GM18858 (cell line): ENCODE measurements at regions not wholly inside any gene's neighbourhood (a gene's known extent, or its start where the extent isn't known, plus 50 kb on each side); places are given as distances from the start of the nearest gene placed in this dataset.

ENCODE experiments used
- ATAC-seq: cut with Tn5 transposase; IDR thresholded peaks from one replicate; pipeline ENCODE4 v1.9.1; 2021; ENCODE audit not compliant: unreplicated experiment

DNA sequence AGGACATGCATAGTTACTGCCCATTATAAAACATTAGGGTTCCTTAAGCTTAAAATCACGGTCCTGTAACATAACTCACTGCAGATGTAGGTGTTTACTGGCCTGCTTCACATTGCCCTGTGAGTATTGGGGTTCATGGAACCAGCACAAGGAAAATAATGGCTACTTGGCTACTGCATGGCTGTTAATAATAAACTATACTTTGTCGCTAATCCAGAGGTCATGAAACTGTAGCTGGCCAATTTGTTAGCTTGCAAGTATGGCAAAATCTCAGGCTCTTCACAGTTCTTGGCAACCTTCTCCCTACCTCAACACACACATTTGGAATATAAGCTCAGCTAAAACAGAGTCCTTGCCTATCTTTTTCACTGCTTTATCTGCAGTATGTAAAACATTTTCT lies 274.0 kb upstream of the NR5A2 start:
- ATAC-seq = no peak

DNA sequence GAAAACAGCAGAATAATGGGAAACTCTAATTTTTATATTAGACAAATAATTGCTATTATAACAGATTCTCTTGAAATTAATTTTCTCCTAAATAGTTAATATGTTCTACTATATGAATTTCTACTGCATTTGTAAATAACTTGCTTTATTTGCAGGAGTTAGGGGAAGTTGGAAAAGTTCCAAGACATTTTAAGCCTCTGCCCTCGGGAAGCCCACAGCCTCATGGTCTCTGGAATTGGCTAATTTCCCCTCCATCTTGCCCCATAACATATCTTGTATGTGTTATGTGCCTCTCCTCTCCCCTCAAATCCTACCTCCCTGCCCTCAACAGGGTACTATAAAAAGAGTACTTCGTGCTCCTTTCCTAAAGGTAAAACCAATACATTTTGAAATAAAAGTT lies 271.4 kb upstream of the NR5A2 start:
- no peak for ATAC-seq

DNA sequence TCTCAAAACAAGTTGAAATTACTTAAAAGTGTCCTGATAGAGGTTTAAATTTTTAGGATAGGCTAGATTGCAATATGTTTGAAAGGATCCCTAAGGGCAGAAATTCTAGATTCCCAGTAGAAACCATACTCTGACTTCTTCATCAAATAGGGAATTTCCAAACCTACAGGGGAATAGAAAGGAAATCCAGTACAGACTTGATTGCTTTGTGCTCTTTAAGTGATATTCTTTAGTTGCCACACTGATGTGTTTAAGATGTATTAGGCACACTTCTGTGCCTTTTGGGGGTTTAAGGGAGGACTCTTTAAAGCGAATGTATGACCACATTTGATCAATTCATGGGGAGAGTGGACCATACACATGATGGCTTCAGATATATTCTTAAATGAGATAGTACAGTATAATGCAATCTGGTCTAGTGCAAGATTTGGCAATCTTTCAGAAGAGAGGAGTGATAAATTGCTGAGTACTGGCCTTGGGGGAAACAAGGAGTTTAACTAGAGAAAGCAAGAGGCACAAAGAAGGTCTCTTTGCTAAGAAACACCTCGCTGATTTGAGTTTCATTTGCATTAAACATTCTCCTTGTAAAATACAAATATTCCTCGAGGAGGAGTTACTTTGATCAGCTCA lies 268.8 kb upstream of the NR5A2 start:
- ATAC-seq = no peak

DNA sequence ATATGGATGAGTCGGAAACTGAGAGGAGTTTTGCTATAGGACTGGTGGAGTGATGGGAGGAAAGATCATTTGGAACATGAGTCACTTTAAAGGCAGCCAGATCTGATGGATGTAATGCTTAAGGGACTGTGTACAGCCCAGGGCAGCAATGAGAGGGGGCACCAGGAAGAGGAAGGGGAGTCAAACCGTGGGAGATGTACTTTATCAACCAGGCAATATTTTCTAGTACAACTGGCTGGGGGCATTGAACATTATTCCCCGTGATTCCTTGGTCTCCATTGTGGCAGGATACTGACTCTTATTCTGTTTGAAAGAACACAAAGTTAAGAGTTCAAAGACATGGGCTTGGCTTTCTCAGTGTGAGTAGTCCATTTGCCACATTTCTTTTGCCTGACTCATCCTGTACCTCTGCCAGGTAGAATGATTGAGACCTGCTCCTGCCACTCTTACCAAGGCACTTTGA lies 268.2 kb upstream of the NR5A2 start:
- ATAC-seq = no peak

DNA sequence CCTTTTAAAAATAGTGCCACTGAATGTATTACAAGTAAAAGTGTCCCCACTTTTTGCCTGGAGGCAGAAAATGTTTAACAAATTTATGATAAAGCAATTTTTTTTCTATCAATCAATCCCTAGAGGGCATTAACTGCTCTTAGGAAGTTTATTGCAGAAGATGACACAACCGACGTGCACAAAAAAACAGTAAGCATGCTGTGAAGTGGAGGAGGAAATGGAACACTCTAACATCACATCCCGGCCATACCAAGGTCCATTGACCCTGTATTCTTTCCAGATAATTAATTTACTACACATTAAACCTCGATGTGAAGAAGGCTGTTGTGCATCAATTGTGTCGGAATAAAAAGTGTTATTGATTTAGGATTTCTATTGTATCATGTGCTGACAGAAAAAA lies 264.9 kb upstream of the NR5A2 start:
- ATAC-seq = no peak

DNA sequence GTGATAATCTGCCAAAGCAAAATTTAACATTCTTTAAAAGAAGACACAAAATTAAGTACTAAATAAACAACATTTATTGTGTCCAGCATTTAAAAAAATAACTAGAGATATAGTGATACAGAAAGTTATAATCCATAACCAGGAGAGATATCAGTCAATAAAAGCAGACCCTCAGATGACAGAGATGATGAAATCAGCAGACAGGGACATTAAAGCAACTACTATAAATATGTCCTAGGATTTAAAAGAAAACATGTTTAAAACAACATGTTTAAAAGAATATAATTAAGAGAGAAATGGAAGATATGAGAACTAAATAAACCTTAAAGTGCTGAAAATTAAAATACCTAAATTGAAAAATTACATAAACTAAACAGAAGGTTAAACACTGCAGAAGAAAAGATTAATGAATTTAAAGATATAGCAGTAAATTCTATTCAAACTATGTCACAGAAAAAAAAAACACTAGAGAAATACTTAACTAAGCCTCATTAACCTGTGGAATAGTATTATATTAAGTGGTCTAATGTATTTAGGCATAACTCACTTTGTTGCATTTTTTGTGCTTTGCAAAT lies 261.2 kb upstream of the NR5A2 start:
- ATAC-seq = no peak

DNA sequence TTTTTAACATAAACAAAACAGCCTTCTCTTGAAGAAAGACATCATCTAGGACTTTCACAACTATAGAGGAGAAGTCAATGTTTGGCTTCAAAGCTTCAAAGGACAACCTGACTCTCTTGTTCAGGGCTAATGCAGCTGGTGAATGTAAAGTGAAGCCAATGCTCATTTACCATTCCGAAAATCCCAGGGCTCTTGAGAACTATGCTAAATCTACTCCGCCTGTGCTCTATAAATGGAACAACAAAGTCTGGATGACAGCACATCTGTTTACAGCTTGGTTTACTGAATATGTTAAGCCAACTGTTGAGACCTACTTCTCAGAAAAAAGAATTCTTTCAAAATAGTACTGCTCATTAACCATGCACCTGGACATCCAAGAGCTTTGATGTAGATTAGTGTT lies 259.8 kb upstream of the NR5A2 start:
- no peak for ATAC-seq

DNA sequence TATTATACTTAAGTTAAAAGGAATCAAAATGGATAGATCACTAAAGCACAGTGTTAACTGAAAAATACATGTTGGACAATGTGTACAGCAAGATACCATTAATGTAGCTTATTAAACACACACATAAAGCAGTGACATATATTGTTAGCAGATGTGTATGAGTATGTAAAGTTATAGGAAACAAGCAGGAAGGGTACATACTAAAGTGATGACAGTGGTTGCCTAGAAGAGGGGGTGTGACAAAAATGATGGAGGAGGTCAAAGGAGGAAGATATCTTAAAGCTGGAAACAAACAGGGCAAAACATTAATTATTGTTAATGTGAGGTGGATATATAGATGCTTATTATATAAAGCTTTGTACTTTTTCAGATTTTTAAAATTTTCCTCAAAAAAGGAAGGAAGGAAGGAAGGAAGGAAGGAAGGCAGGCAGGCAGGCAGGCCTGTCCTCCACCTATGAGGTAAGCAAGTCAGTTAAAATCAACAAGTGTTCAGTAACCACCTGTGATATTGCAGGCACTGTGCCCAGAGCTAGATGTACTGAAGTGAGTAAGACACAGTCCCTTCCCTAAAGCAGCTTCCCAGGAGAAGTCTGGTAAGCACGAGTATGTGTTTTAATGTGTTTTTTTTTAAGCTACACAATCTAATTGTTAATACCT lies 252.9 kb upstream of the NR5A2 start:
- ATAC-seq = no peak

DNA sequence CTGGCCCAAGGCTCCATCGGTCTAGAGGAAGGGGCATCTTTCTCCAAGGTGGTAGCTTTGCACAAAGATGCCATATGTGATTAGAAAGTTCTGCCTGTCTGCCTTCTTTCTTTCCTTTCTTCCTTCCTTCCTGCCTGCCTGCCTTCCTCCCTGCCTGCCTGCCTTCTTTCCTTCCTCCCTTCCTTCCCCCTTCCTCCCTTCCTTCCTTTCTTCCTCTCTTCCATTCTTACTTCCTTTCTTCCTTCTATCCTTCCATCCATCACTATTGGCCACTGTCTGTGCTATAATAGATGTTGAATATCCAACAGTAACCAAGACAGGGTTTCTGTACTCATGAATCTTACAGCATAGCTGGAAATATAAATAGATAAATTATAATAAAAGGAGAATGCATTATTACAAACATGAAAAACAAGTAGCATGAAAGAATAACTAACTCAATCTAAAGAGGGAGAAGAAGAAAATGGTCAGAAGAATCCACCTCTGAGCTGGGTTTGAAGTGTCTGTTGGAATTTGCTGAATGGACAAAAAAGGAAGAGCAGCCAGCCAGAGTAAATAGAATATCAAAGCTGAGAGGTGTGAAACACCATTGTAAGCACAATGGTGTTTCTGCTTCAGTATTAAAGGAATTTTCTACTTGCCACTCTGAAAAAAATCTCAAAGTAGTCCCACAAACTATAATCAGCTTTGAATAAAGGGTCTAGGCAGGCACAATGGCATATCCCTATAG lies 250.6 kb upstream of the NR5A2 start:
- ATAC-seq = no peak

DNA sequence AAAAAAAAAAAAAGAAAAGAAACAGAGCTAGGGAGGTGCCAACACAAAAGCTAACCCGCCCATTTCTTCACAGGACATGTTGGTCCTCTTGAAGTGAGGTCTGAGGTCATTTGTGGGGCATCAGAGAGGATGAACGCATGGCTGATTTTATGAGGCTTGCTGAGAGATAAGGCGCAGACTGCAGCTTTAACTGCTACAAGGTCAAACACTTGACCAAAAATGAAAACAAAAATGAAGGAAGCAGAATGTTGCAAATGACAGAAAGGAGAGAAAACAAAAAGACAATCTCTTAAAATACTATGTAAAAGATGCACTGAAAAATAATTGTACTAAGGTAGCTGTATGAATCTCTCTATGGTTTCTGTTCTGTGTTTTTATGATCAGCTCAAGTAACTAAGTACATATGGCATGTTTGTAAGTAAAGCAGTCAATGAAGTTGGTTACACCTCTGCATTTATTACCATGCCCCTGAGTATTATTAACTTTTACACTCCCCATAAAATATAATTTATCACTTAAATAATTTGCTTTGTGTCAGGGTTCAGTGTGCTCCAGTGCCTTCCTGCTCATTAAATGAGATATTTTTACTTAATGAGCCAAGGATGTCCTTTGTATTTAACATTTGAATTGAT lies 249.1 kb upstream of the NR5A2 start:
- ATAC-seq = no peak

DNA sequence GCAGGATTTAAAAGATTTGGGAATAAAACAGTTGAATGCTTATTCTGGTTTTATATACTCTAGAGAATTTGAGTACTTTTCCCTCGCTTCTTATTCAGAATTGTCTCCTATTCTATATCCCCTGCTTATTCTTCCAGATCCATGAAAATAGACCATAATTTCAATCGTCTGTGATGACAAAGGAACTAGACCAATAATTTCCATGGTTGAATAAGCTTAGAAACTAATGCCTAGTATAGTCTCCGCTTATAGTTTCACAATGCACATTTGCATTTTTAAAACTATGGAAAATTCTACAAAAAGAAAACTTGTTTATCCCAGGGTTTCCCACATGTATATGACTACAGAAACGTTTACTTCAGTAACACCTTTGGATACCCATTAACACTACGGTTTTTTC lies 247.4 kb upstream of the NR5A2 start:
- no peak for ATAC-seq

DNA sequence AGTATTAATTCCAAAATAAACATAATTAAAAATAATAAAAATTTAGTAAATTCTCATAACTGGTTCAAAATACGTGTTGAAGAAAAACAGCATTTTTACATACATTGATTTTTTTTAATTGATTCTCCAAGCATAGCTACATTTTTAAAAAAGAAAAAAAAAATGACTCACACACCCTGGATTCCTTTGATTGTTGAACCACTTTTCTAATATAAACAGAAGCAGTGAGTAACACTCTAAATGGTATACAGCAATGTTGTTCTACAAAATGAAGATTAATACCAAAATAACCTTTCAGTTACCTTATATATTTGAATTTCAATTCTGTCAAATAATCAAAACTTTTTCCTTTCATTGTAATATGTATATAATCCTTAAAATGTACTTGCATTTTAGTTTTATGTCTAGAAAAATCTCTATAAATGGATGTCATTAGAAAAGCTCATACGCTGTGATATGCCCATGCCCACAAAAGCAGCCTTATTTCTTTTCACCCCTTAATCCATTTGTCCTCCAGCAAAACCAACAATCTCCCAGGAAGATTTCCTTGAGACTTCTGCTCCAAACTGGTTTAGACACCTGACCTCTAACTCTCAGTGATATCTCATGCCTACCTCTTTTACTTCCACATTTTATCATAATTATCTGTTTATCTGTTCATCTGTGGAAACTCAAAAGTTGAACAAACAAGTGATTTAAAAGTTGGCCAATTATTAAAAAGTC lies 246.4 kb upstream of the NR5A2 start:
- ATAC-seq = no peak

DNA sequence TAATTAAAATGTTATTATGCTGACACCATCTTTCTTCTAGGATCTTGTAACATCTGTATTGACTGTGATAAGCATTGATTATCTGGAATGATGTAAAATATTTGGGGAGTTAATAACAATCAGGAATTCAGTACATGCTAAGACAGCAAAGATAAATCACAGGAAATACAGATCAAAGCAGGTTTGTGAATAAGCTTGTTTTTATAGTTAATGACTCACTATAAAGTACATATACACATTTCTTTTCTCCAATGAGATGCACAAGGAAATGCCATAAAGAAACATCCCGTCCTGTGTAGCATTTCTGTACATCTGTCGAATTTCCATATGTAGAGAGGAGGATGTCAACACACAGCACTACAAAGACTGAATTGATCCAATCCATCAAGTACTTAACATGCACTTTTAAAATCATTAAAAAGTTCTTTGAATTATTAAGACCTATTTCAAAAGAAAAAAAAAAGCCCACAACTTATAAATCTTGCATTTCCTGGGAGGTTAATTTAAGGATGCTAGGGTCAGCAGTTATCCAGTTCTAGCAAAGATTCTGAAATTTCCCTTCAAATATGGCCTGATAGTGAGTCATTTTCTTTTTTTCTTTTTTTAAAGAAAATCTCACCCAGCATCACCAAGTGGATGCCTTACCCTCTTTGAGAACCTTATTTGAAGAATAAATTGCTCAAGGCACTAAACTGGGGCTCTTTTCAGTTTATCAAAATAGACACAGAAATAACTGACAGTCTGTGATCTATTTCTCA lies 243.2 kb upstream of the NR5A2 start:
- no peak for ATAC-seq

DNA sequence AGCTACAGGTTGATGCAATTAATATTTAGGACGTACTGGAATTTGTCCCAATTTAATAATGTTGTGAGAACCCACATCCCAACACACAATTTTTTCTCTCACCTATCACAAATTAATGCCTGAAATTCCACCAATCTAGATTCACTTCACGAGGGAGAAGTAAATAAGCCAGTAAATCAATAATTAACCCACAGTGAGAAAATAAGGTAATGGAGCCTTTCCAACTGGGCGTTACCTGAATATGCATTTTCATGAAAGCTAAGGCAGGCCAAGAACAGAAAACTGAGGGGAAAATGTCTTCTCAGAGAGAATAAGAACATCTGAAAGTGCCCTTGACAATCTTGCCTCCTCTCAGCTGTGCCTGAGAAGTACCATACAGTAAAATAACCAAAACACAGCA lies 240.8 kb upstream of the NR5A2 start:
- ATAC-seq = no peak

DNA sequence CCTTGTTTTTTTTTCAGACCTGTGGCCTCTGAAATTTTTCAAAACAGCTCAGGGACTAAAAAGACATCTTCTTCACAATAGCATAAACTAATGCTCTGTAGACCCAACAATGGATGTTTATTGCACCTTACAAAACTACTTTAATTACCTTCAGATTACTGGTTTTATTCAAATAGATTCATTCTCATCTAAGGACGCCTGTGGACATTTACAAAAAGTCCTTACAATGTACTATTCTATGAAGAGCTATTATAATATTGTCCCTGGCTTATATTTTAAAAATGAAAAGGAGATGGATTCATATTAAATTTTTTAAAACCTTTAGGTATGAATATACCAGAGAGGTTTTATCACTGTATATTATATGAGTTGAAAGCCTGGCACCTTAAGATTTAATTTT lies 238.4 kb upstream of the NR5A2 start:
- no peak for ATAC-seq

DNA sequence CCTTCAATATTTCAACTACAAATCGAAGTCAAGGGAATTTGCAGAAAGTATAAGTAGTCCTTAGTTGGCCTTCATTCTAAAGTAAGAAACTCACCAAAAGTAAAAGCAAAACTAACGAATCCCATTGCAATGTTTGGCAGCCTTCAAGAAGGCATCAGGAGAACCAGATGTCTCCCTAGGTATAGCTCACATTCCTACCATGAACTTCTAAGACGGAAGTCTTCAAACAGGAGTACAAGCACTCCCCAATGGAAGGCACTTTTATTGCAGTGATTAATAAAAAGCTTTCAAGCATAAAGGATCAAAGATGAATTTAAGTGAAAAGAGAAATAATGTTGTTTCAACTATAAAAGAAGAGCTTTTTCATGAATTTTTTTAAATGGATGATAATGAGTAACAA lies 236.0 kb upstream of the NR5A2 start:
- ATAC-seq = no peak

DNA sequence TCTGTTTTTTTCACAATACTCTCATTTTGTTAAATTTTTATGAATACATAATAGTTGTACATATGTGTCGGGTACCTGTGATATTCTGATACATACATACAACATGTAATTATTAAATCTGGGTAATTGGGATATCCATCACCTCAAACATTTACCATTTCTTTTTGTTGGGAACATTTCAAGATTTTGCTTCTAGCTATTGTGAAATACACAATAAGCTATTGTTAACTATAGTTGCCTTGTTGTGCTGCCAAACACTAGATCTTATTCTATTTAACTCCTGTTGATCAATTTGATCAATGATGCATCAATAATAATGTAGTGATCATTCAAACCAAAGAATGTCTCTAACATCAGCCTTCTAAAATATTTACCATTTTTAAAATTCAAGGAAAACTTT lies 234.6 kb upstream of the NR5A2 start:
- ATAC-seq = no peak

DNA sequence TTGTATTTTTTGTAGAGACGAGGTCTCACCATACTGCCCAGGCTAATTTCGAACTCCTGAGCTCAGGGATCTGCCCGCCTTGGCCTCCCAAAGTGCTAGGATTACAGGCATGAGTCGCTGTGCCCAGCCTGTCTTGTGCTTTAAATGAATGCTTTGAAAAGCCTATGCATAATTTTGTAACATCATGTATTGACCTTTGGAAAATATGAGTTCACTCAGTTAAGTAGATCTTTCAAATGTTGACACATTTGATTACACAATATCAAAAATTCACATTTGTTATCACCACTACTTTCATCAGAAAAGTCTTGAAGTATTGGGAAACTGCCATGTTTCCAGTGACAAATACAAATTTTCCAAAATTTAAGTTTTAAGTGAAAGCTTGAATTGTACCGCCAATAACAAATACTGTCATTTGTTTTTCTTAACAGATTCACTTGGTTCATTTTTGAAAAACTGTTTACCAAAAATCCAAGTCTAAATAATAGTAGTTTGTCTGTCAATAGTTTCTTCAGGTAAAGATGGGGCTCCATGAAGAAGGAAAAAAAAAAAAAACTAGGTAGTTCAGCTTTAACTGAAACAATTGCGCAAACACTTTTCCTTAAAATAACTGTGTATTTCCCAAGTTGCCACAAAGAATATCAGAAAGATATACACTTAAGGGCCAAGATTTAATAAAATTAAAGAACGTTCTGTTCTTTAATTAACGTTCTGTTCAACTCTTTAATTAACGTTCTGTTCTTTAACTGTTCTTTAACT lies 233.2 kb upstream of the NR5A2 start:
- no peak for ATAC-seq

DNA sequence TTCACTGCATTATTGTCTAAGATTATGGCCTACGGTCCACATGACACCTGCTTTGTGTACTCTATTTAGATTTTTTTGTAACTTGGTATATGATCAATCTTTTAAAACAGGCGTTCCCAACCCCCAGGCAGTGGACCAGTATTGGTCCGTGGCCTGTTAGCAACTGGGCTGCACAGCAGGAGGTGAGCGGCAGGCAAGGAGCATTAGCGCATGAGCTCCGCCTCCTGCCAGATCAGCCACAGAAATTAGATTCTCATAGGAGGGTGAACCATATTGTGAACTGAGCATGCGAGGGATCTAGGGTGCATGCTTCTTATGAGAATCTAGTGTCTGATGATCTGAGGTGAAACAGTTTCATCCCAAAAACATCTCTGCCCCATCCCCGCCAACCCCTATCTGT lies 228.4 kb upstream of the NR5A2 start:
- ATAC-seq = no peak

DNA sequence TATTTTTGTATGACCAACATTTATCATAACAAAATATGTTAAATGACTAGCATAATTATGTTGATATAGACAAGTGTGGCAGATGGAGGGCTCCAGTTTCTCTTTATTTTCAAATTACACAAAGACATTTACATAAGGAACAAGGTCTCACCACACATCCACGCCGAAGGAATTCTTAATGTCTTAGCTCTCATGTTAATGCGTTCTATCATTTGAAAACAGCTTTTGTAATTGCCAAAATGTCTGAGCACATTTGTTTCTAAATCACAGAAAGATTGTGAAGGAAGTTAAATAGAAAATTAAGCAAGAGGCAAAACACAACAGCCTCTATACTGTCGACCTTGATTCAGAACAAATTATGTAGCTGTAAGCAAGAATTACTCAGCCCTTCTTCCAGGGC lies 223.0 kb upstream of the NR5A2 start:
- ATAC-seq = no peak
